ENCODE measurements at regions not wholly inside any gene's neighbourhood (a gene's known extent, or its start where the extent isn't known, plus 50 kb on each side); places are given as distances from the start of the nearest gene placed in this dataset.

- no peak for DNase-seq (ENCODE audit: low spot score in 2 of 2)
- Histone ChIP-seq H3K27ac (no peak overlapping the region), H3K9me3 (no peaks in the 10 kb centered on the region), H3K4me3 (no peak overlapping the region), H3K36me3 (no peaks in the 10 kb centered on the region), H3K4me1 (no peaks in the 10 kb centered on the region), H3K27me3 (no peaks in the 10 kb centered on the region)
- TF ChIP-seq POLR2AphosphoS5 (IDR thresholded peaks at IDR 0.05) (no peak), POLR2A (IDR thresholded peaks at IDR 0.05) (no peak), EP300 (IDR thresholded peaks at IDR 0.05) (no peak), CTCF (IDR thresholded peaks at IDR 0.05) (no peak)
- WGBS = 100% methylated on average over 1 of the region's 1 CpG
Observed at GRCh38 chr2:65842104-65842503, 409.7 kb upstream of the SPRED2 start.

- TF ChIP-seq EP300 (IDR thresholded peaks at IDR 0.05) (no peak), POLR2AphosphoS5 (IDR thresholded peaks at IDR 0.05) (no peak), CTCF (IDR thresholded peaks at IDR 0.05) (no peak), POLR2A (IDR thresholded peaks at IDR 0.05) (no peak)
- no peaks in the 10 kb centered on the region for H3K36me3 ChIP-seq
- 70% methylated on average over 1 of the region's 1 CpG for WGBS
- H3K4me3 ChIP-seq = no peak overlapping the region
- H3K9me3 ChIP-seq = no peaks in the 10 kb centered on the region
- no peaks in the 10 kb centered on the region for H3K4me1 ChIP-seq
- H3K27me3 ChIP-seq = no peaks in the 10 kb centered on the region
- no peak overlapping the region for H3K27ac ChIP-seq
- no peak for DNase-seq (ENCODE audit: low spot score in 2 of 2)
Observed at GRCh38 chr2:65835975-65836549, 403.7 kb upstream of the SPRED2 start.

- WGBS = 64% methylated on average over 7 of the region's 7 CpGs
Observed at GRCh38 chr2:65834771-65835475, 402.5 kb upstream of the SPRED2 start.

GRCh38 chr2:65834062-65834461 lies 401.7 kb upstream of the SPRED2 start:
- 84% methylated on average over 6 of the region's 6 CpGs for WGBS
- no peak overlapping the region for H3K27ac ChIP-seq
- TF ChIP-seq CTCF (IDR thresholded peaks at IDR 0.05) (no peak), EP300 (IDR thresholded peaks at IDR 0.05) (no peak), POLR2AphosphoS5 (IDR thresholded peaks at IDR 0.05) (no peak), POLR2A (IDR thresholded peaks at IDR 0.05) (no peak)

More at GRCh38 chr2:65834771-65835475, 402.5 kb upstream of the SPRED2 start:
- no peak overlapping the region for H3K27ac ChIP-seq
- H3K36me3 ChIP-seq = no peaks in the 10 kb centered on the region
- H3K4me1 ChIP-seq = no peaks in the 10 kb centered on the region
- H3K4me3 ChIP-seq = no peak overlapping the region
- no peaks in the 10 kb centered on the region for H3K27me3 ChIP-seq
- TF ChIP-seq POLR2A (IDR thresholded peaks at IDR 0.05) (no peak), POLR2AphosphoS5 (IDR thresholded peaks at IDR 0.05) (no peak), CTCF (IDR thresholded peaks at IDR 0.05) (no peak), EP300 (IDR thresholded peaks at IDR 0.05) (no peak)
- H3K9me3 ChIP-seq = no peaks in the 10 kb centered on the region
- no peak for DNase-seq (ENCODE audit: low spot score in 2 of 2)

GRCh38 chr2:65831509-65831908 lies 399.1 kb upstream of the SPRED2 start:
- no peaks in the 10 kb centered on the region for H3K9me3 ChIP-seq
- WGBS = 69% methylated on average over 1 of the region's 1 CpG
- DNase-seq (ENCODE audit: low spot score in 2 of 2) = no peak
- no peak overlapping the region for H3K4me3 ChIP-seq
- no peaks in the 10 kb centered on the region for H3K27me3 ChIP-seq
- H3K36me3 ChIP-seq = no peaks in the 10 kb centered on the region
- H3K4me1 ChIP-seq = no peaks in the 10 kb centered on the region
- TF ChIP-seq POLR2A (IDR thresholded peaks at IDR 0.05) = no peak
- TF ChIP-seq POLR2AphosphoS5 (IDR thresholded peaks at IDR 0.05) = no peak
- TF ChIP-seq EP300 (IDR thresholded peaks at IDR 0.05) = no peak
- no peak for TF ChIP-seq CTCF (IDR thresholded peaks at IDR 0.05)
- H3K27ac ChIP-seq = no peak overlapping the region

More at GRCh38 chr2:65834062-65834461, 401.7 kb upstream of the SPRED2 start:
- no peaks in the 10 kb centered on the region for H3K9me3 ChIP-seq
- no peaks in the 10 kb centered on the region for H3K27me3 ChIP-seq
- DNase-seq (ENCODE audit: low spot score in 2 of 2) = no peak
- H3K4me1 ChIP-seq = no peaks in the 10 kb centered on the region
- no peak overlapping the region for H3K4me3 ChIP-seq
- H3K36me3 ChIP-seq = no peaks in the 10 kb centered on the region

Measured in suprapubic skin (tissue), 4 donors.